H9 (cell line): ENCODE measurements at regions not wholly inside any gene's neighbourhood (a gene's known extent, or its start where the extent isn't known, plus 50 kb on each side); places are given as distances from the start of the nearest gene placed in this dataset.

Source experiments
- DNase-seq: peaks from one replicate; pipeline ENCODE4 v3.0.0-alpha.2; 2017
- H2AFZ ChIP-seq: one replicate; pipeline ENCODE4 v1.6.1; 2013; ENCODE audit warnings: mild to moderate bottlenecking, low read length, control low read depth, moderate library complexity
- H2AK5ac ChIP-seq: 2 replicates; pipeline ENCODE4 v1.6.1; 2013; ENCODE audit warnings: low read length, control low read depth, mixed read lengths; ENCODE audit not compliant: insufficient read length
- H2BK120ac ChIP-seq: one replicate; pipeline ENCODE4 v1.6.1; 2013; ENCODE audit warnings: low read depth, mild to moderate bottlenecking, low read length, control low read depth, inconsistent platforms; ENCODE audit not compliant: poor library complexity, severe bottlenecking
- H2BK12ac ChIP-seq: 2 replicates; pipeline ENCODE4 v1.6.1; 2013; ENCODE audit warnings: low read length, control low read depth, mixed read lengths, low read depth; ENCODE audit not compliant: insufficient read length
- H2BK15ac ChIP-seq: 2 replicates; pipeline ENCODE4 v1.6.1; 2013; ENCODE audit warnings: low read depth, low read length, control low read depth
- H2BK20ac ChIP-seq: one replicate; pipeline ENCODE4 v1.6.1; 2013; ENCODE audit warnings: low read depth, mild to moderate bottlenecking, low read length, control low read depth, inconsistent platforms; ENCODE audit not compliant: poor library complexity, severe bottlenecking
- H2BK5ac ChIP-seq: 2 replicates; pipeline ENCODE4 v1.6.1; 2013; ENCODE audit warnings: low read length, control low read depth, mixed read lengths; ENCODE audit not compliant: insufficient read length
- H3K14ac ChIP-seq: 2 replicates; pipeline ENCODE4 v1.6.1; 2013; ENCODE audit warnings: low read length, control low read depth; ENCODE audit not compliant: insufficient read depth
- H3K18ac ChIP-seq: 2 replicates; pipeline ENCODE4 v1.6.1; 2013; ENCODE audit warnings: low read depth, mild to moderate bottlenecking, mixed read lengths, low read length, control low read depth; ENCODE audit not compliant: insufficient read length
- H3K23ac ChIP-seq: 2 replicates; pipeline ENCODE4 v1.6.1; 2013; ENCODE audit warnings: low read length, control low read depth, mixed read lengths, low read depth; ENCODE audit not compliant: insufficient read length
- H3K23me2 ChIP-seq: 2 replicates; pipeline ENCODE4 v1.6.1; 2013; ENCODE audit warnings: low read depth, mild to moderate bottlenecking, mixed read lengths, low read length, control low read depth; ENCODE audit not compliant: insufficient read length, poor library complexity, severe bottlenecking
- H3K27ac ChIP-seq: 2 replicates; pipeline ENCODE4 v1.5.1; 2013; ENCODE audit warnings: low read length, control low read depth, mixed read lengths, low read depth; ENCODE audit not compliant: insufficient read length
- H3K27me3 ChIP-seq: 2 replicates; pipeline ENCODE4 v1.6.1; 2013; ENCODE audit warnings: low read length, control low read depth, inconsistent platforms; ENCODE audit not compliant: insufficient read depth
- H3K4ac ChIP-seq: 2 replicates; pipeline ENCODE4 v1.6.1; 2013; ENCODE audit warnings: low read depth, mild to moderate bottlenecking, control low read depth, inconsistent platforms, low read length, moderate library complexity
- H3K4me1 ChIP-seq: 2 replicates; pipeline ENCODE4 v1.6.1; 2013; ENCODE audit warnings: low read length, control low read depth, inconsistent platforms; ENCODE audit not compliant: insufficient read depth
- H3K4me2 ChIP-seq: 2 replicates; pipeline ENCODE4 v1.6.1; 2013; ENCODE audit warnings: low read length, control low read depth, mixed read lengths; ENCODE audit not compliant: insufficient read length, insufficient read depth
- H3K56ac ChIP-seq: 2 replicates; pipeline ENCODE4 v1.6.1; 2013; ENCODE audit warnings: low read depth, mild to moderate bottlenecking, mixed read lengths, low read length, control low read depth; ENCODE audit not compliant: insufficient read length
- H3K79me1 ChIP-seq: 2 replicates; pipeline ENCODE4 v1.6.1; 2013; ENCODE audit warnings: low read depth, mild to moderate bottlenecking, moderate library complexity, low read length, control low read depth, inconsistent platforms; ENCODE audit not compliant: insufficient read depth, poor library complexity, severe bottlenecking
- H3K79me2 ChIP-seq: 2 replicates; pipeline ENCODE4 v1.6.1; 2013; ENCODE audit warnings: low read length, control low read depth, inconsistent platforms; ENCODE audit not compliant: insufficient read depth
- H3K9ac ChIP-seq: 2 replicates; pipeline ENCODE4 v1.6.1; 2013; ENCODE audit warnings: low read length, control low read depth, mixed read lengths; ENCODE audit not compliant: insufficient read length; ENCODE audit errors: extremely low read depth
- H3K9me3 ChIP-seq: one replicate; pipeline ENCODE4 v1.6.1; 2013; ENCODE audit warnings: low read depth, low read length, inconsistent platforms; ENCODE audit not compliant: control insufficient read depth
- H3T11ph ChIP-seq: one replicate; pipeline ENCODE4 v1.6.1; 2013; ENCODE audit warnings: mild to moderate bottlenecking, low read length, control low read depth, inconsistent platforms
- H4K20me1 ChIP-seq: one replicate; pipeline ENCODE4 v1.6.1; 2013; ENCODE audit not compliant: control insufficient read depth, insufficient read length, insufficient read depth
- H4K5ac ChIP-seq: 2 replicates; pipeline ENCODE4 v1.6.1; 2013; ENCODE audit warnings: low read depth, mild to moderate bottlenecking, mixed read lengths, low read length, control low read depth; ENCODE audit not compliant: insufficient read length
- H4K8ac ChIP-seq: replicated peaks from 2 replicates; pipeline ENCODE4 v1.6.1; 2013; ENCODE audit warnings: low read length, control low read depth, mixed read lengths, low read depth; ENCODE audit not compliant: insufficient read length
- H4K91ac ChIP-seq: 2 replicates; pipeline ENCODE4 v1.6.1; 2013; ENCODE audit warnings: low read depth, mild to moderate bottlenecking, moderate library complexity, mixed read lengths, low read length, control low read depth; ENCODE audit not compliant: insufficient read length
- H3K27ac Mint-ChIP-seq, 3 experiments: 2 replicates in 2 of 3; 3 replicates in 1 of 3; pipeline ENCODE4 v1.8.0; 2020 to 2021; ENCODE audit warnings: mixed read lengths in 3 of 3, mild to moderate bottlenecking in 1 of 3, moderate library complexity in 1 of 3
- H3K27me3 Mint-ChIP-seq: 2 replicates; pipeline ENCODE4 v1.8.0; 2021; ENCODE audit warnings: low read depth, mild to moderate bottlenecking, moderate library complexity, mixed read lengths
- H3K36me3 Mint-ChIP-seq, 3 experiments: 2 replicates in 2 of 3; 3 replicates in 1 of 3; pipeline ENCODE4 v1.8.0; 2020 to 2021; ENCODE audit warnings: low read depth in 3 of 3, mixed read lengths in 3 of 3; ENCODE audit not compliant: insufficient read depth in 1 of 3
- H3K4me1 Mint-ChIP-seq, 2 experiments: 2 replicates each; pipeline ENCODE4 v1.8.0; 2020; ENCODE audit warnings: mixed read lengths in 2 of 2
- H3K4me3 Mint-ChIP-seq, 2 experiments: 2 replicates in 1 of 2; 3 replicates in 1 of 2; pipeline ENCODE4 v1.8.0; 2020 to 2021; ENCODE audit warnings: mild to moderate bottlenecking in 2 of 2, mixed read lengths in 2 of 2, moderate library complexity in 1 of 2
- H3K9me3 Mint-ChIP-seq, 2 experiments: 2 replicates in 1 of 2; 3 replicates in 1 of 2; pipeline ENCODE4 v1.8.0; 2020; ENCODE audit warnings: mild to moderate bottlenecking in 2 of 2, mixed read lengths in 2 of 2, moderate library complexity in 1 of 2
- CTCF ChIP-seq: fragments of 200-600 bp; sonication (generic); conservative IDR thresholded peaks from 3 replicates; pipeline ENCODE4 v1.8.0; 2021; ENCODE audit warnings: antibody characterized with exemption, mild to moderate bottlenecking
- WGBS: extraction: QIAGEN DNeasy Blood & Tissue Kit; methylation state at CpG from one replicate; pipeline ENCODE4 v1.1.7; 2013; ENCODE audit warnings: missing lambda C conversion rate, low lambda C conversion rate, mixed read lengths; ENCODE audit not compliant: insufficient read length; ENCODE audit errors: extremely low coverage; 5-methylcytosine and 5-hydroxymethylcytosine counted together

GRCh38 chr18:44562986-44563385, 117.7 kb upstream of the SETBP1 start:
- H3K9me3 ChIP-seq = no peaks in the 10 kb centered on the region
- H4K5ac ChIP-seq = no peak overlapping the region
- no peak overlapping the region for H3T11ph ChIP-seq
- H3K4me3 Mint-ChIP-seq = no peak overlapping the region
- peaks cover 5% of the 10 kb centered on the region; the same call in 1 of the 2 replicates for H3K4me1 ChIP-seq
- H3K9me3 Mint-ChIP-seq = no peaks in the 10 kb centered on the region
- no peaks in the 10 kb centered on the region for H3K36me3 Mint-ChIP-seq
- no peak overlapping the region for H3K27ac ChIP-seq
- no peak overlapping the region for H3K23ac ChIP-seq
- H2BK15ac ChIP-seq = no peak overlapping the region
- no peak overlapping the region for H2AFZ ChIP-seq
- H4K91ac ChIP-seq = no peak overlapping the region
- H3K79me1 ChIP-seq = no peaks in the 10 kb centered on the region
- no peaks in the 10 kb centered on the region for H3K27me3 ChIP-seq
- TF ChIP-seq CTCF = no peak
- H3K27me3 Mint-ChIP-seq = no peaks in the 10 kb centered on the region
- H3K79me2 ChIP-seq = no peaks in the 10 kb centered on the region
- DNase-seq = no peak
- WGBS = no CpG with 5 or more reads among the region's 1 CpG
- H3K56ac ChIP-seq = no peak overlapping the region
- H4K20me1 ChIP-seq = no peaks in the 10 kb centered on the region
- no peak overlapping the region for H2BK12ac ChIP-seq
- H3K9ac ChIP-seq = no peak overlapping the region
- no peak overlapping the region for H2AK5ac ChIP-seq
- no peak overlapping the region for H3K27ac Mint-ChIP-seq
- no peak overlapping the region for H4K8ac ChIP-seq
- H2BK20ac ChIP-seq = no peak overlapping the region
- no peak overlapping the region for H3K4ac ChIP-seq
- no peak overlapping the region for H2BK120ac ChIP-seq
- peaks cover 15 to 16% of the 10 kb centered on the region in 2 experiments for H3K4me1 Mint-ChIP-seq
- H2BK5ac ChIP-seq = no peak overlapping the region
- no peaks in the 10 kb centered on the region for H3K23me2 ChIP-seq
- no peak overlapping the region for H3K14ac ChIP-seq
- no peak overlapping the region for H3K18ac ChIP-seq
- no peak overlapping the region for H3K4me2 ChIP-seq
